ENCODE measurements at regions not wholly inside any gene's neighbourhood (a gene's known extent, or its start where the extent isn't known, plus 50 kb on each side); places are given as distances from the start of the nearest gene placed in this dataset.

GRCh38 chr7:80302078-80302477, 167.4 kb downstream of the GNAI1 start:
- H3K36me3 ChIP-seq (ENCODE audit: insufficient read depth), result no peaks in the 10 kb centered on the region
- H3F3A ChIP-seq (replicated peaks; ENCODE audit: low read depth), result no peaks in the 10 kb centered on the region
- no peaks in the 10 kb centered on the region for H4K20me1 ChIP-seq (replicated peaks; ENCODE audit: insufficient read depth)
- peaks cover 23% of the 10 kb centered on the region for H3K27me3 Mint-ChIP-seq (ENCODE audit: insufficient read depth, low read depth, poor library complexity)
- no peaks in the 10 kb centered on the region for H3K9me2 ChIP-seq (ENCODE audit: insufficient read depth)
- H3K4me3 ChIP-seq, result no peak overlapping the region
- no peak overlapping the region for H3K4me3 Mint-ChIP-seq
- H3K36me3 Mint-ChIP-seq (ENCODE audit: low read depth), result no peaks in the 10 kb centered on the region
- H2AFZ ChIP-seq, result no peak overlapping the region
- H3K79me2 ChIP-seq (replicated peaks; ENCODE audit: insufficient read depth), result no peaks in the 10 kb centered on the region
- no peaks in the 10 kb centered on the region for H3K4me1 ChIP-seq (ENCODE audit: insufficient read depth)
- ATAC-seq (peak; percentile 70), DNase-seq (ENCODE audit: low spot score) (peak; percentile 61)
- no peak overlapping the region for H3K4me2 ChIP-seq
- H3K4me1 Mint-ChIP-seq, result peaks cover 9% of the 10 kb centered on the region; the same call in 2 of the 3 replicates
- H3K9me3 Mint-ChIP-seq, result no peaks in the 10 kb centered on the region
- peaks cover 54% of the 10 kb centered on the region for H3K27me3 ChIP-seq (ENCODE audit: insufficient read depth)
- TF ChIP-seq POLR2AphosphoS5 (IDR thresholded peaks at IDR 0.05; ENCODE audit: low read depth), result no peak
- no peak overlapping the region for H3K27ac ChIP-seq (ENCODE audit: low read depth)
- H3K27ac Mint-ChIP-seq, result no peak overlapping the region

- Histone ChIP-seq H3K4me2 (no peak overlapping the region), H3K4me3 (no peak overlapping the region), H3F3A (replicated peaks; ENCODE audit: low read depth) (no peaks in the 10 kb centered on the region), H3K36me3 (ENCODE audit: insufficient read depth) (no peaks in the 10 kb centered on the region), H3K79me2 (replicated peaks; ENCODE audit: insufficient read depth) (no peaks in the 10 kb centered on the region), H3K9me2 (ENCODE audit: insufficient read depth) (peaks cover 6% of the 10 kb centered on the region), H3K27ac (ENCODE audit: low read depth) (no peak overlapping the region), H2AFZ (no peak overlapping the region), H3K27me3 (ENCODE audit: insufficient read depth) (peaks cover 43% of the 10 kb centered on the region), H4K20me1 (replicated peaks; ENCODE audit: insufficient read depth) (no peaks in the 10 kb centered on the region), H3K4me1 (ENCODE audit: insufficient read depth) (no peaks in the 10 kb centered on the region)
- Mint-ChIP-seq H3K4me1 (peaks cover 5% of the 10 kb centered on the region; the same call in 2 of the 3 replicates), H3K4me3 (no peak overlapping the region), H3K27ac (no peak overlapping the region), H3K36me3 (ENCODE audit: low read depth) (no peaks in the 10 kb centered on the region; the same call in 2 of the 3 replicates), H3K9me3 (peaks cover 3% of the 10 kb centered on the region; the same call in 2 of the 3 replicates), H3K27me3 (ENCODE audit: insufficient read depth, low read depth, poor library complexity) (peaks cover 25% of the 10 kb centered on the region)
- DNase-seq (ENCODE audit: low spot score), result no peak
- no peak for ATAC-seq
- no peak for TF ChIP-seq CREB1 (CRISPR knock-in tag; IDR thresholded peaks at IDR 0.05; ENCODE audit: low read depth)
- no peak for TF ChIP-seq JUNB (IDR thresholded peaks at IDR 0.05; ENCODE audit: unreplicated experiment)
- TF ChIP-seq ZNF462 (CRISPR knock-in tag; IDR thresholded peaks at IDR 0.05), result no peak
- TF ChIP-seq EZH2 (IDR thresholded peaks at IDR 0.05; ENCODE audit: low read depth, unreplicated experiment), result no peak
Measured at GRCh38 chr7:80298201-80298600, 163.6 kb downstream of the GNAI1 start.

Data from GM23338 (cell line).